Right ventricle myocardium superior (tissue), 1 donor: ENCODE measurements at regions not wholly inside any gene's neighbourhood (a gene's known extent, or its start where the extent isn't known, plus 50 kb on each side); places are given as distances from the start of the nearest gene placed in this dataset.
"Not testable (repeated sequence)": the region's sequence is repeated elsewhere in the genome, so short reads cannot be mapped to it uniquely, and the experiment has no call there.

Experiments used
- ATAC-seq: fragments of 200-7000 bp; cut with Tn5 transposase; one replicate; pipeline ENCODE4 v1.9.1; 2020; ENCODE audit warnings: mild to moderate bottlenecking; ENCODE audit not compliant: poor library complexity
- DNase-seq: peaks from one replicate; pipeline ENCODE4 v3.0.0-alpha.2; 2020
- intact Hi-C: fragments of 100-400 bp; cut with DNase I; formaldehyde crosslinking; loops from one replicate; pipeline ENCODE4 v1.11.2; 2022
- donor health status: DM: no; HTN: yes; CAD: no; lungs with severe emphysema.

GRCh38 chr2:65605058-65605742, 172.8 kb upstream of the SPRED2 start:
- no peak for ATAC-seq
- no peak for DNase-seq
- intact Hi-C loops, result no loop called here

GRCh38 chr2:65604246-65604645, 171.8 kb upstream of the SPRED2 start:
- no peak for ATAC-seq
- no peak for DNase-seq
- intact Hi-C loops, result no loop called here

GRCh38 chr2:65602603-65603235, 170.3 kb upstream of the SPRED2 start:
- intact Hi-C loops, result no loop called here
- ATAC-seq, result peak; percentile 77
- no peak for DNase-seq

GRCh38 chr2:65600871-65601270, 168.5 kb upstream of the SPRED2 start:
- intact Hi-C loops, ATAC-seq, DNase-seq: not testable (repeated sequence)

GRCh38 chr2:65600351-65600750, 168.0 kb upstream of the SPRED2 start:
- ATAC-seq, intact Hi-C loops, DNase-seq: not testable (repeated sequence)

- no peak for DNase-seq
- intact Hi-C loops, result no loop called here
- no peak for ATAC-seq
Measured at GRCh38 chr2:65599693-65600092, 167.3 kb upstream of the SPRED2 start.

GRCh38 chr2:65598996-65599395, 166.6 kb upstream of the SPRED2 start:
- ATAC-seq (no peak), DNase-seq (no peak)
- intact Hi-C loops, result no loop called here

GRCh38 chr2:65598264-65598663, 165.9 kb upstream of the SPRED2 start:
- ATAC-seq, result no peak
- intact Hi-C loops, result no loop called here

GRCh38 chr2:65595630-65596029, 163.2 kb upstream of the SPRED2 start:
- intact Hi-C loops, result no loop called here
- ATAC-seq (no peak), DNase-seq (no peak)

More at GRCh38 chr2:65598264-65598663, 165.9 kb upstream of the SPRED2 start:
- no peak for DNase-seq

- intact Hi-C loops, result no loop called here
- ATAC-seq (no peak), DNase-seq (no peak)
Measured at GRCh38 chr2:65594150-65594549, 161.8 kb upstream of the SPRED2 start.

- intact Hi-C loops, result no loop called here
- DNase-seq (no peak), ATAC-seq (no peak)
Measured at GRCh38 chr2:65589667-65590066, 157.3 kb upstream of the SPRED2 start.

- DNase-seq (no peak), ATAC-seq (no peak)
- intact Hi-C loops, result no loop called here
Measured at GRCh38 chr2:65587779-65588178, 155.4 kb upstream of the SPRED2 start.

- ATAC-seq (no peak), DNase-seq (no peak)
- intact Hi-C loops, result no loop called here
Measured at GRCh38 chr2:65586516-65586915, 154.1 kb upstream of the SPRED2 start.

GRCh38 chr2:65583061-65583460, 150.7 kb upstream of the SPRED2 start:
- DNase-seq (no peak), ATAC-seq (no peak)
- intact Hi-C loops, result no loop called here

- DNase-seq (no peak), ATAC-seq (no peak)
- intact Hi-C loops, result no loop called here
Measured at GRCh38 chr2:65582364-65582763, 150.0 kb upstream of the SPRED2 start.

- ATAC-seq (no peak), DNase-seq (no peak)
- intact Hi-C loops, result no loop called here
Measured at GRCh38 chr2:65580824-65581223, 148.4 kb upstream of the SPRED2 start.

- intact Hi-C loops, result no loop called here
- ATAC-seq (no peak), DNase-seq (no peak)
Measured at GRCh38 chr2:65579506-65580235, 147.3 kb upstream of the SPRED2 start.

- no peak for DNase-seq
- no peak for ATAC-seq
- intact Hi-C loops, result no loop called here
Measured at GRCh38 chr2:65577654-65578053, 145.3 kb upstream of the SPRED2 start.

GRCh38 chr2:65576861-65577601, 144.6 kb upstream of the SPRED2 start:
- DNase-seq, result no peak
- intact Hi-C loops, result no loop called here

More at GRCh38 chr2:65576861-65577601, 144.6 kb upstream of the SPRED2 start:
- no peak for ATAC-seq
